ENCODE measurements at regions not wholly inside any gene's neighbourhood (a gene's known extent, or its start where the extent isn't known, plus 50 kb on each side); places are given as distances from the start of the nearest gene placed in this dataset.

DNA sequence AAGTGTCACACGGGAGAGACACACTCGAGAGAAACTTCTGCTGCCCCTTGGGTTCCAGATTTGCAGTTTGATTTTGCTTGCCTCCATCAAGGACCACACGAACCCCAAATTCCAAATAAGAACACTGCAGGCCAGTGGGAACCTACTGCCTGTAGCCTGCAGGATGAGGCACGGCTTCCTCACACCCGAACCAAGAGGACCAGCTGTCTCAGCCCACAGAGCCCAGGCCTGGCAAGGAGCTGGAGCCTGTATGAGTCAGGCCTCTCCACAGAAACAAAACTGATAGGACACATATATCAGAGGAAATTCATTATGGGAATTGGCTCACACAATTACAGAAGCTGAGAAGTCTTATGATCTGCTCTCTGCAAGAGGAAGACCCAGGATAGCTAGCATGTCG is 188.1 kb upstream of the NSMCE3 start:
- intact Hi-C loops (cut with micrococcal nuclease), result no loop called here
- Mint-ChIP-seq H3K4me3 (no peak overlapping the region), H3K27ac (no peak overlapping the region), H3K9me3 (no peaks in the 10 kb centered on the region), H3K36me3 (ENCODE audit: low read depth) (no peaks in the 10 kb centered on the region), H3K27me3 (peaks cover 4% of the 10 kb centered on the region), H3K4me1 (ENCODE audit: low read depth) (no peaks in the 10 kb centered on the region)

DNA sequence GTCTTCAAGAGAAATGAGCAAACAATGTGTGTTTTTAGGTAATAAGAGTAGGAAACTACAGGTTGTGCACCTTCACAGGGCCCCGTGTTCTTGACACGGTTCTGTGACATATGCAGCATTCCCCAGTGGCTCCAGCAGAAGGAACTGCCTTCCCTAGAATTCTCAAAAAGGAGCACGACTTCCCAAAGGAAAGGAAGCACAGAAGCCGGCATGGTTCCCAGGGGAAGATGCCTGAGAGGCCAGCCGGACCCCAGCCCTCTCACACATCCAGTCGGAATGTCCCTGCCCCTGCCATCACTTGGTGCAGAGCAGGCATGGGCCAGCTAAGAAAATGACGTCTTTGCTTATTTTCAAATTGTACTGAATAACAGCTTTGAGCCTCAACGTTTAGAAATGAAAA is 187.3 kb upstream of the NSMCE3 start:
- peaks cover 6% of the 10 kb centered on the region for H3K27me3 Mint-ChIP-seq
- H3K9me3 Mint-ChIP-seq, result no peaks in the 10 kb centered on the region
- no peak overlapping the region for H3K27ac Mint-ChIP-seq
- no peaks in the 10 kb centered on the region for H3K4me1 Mint-ChIP-seq (ENCODE audit: low read depth)
- H3K4me3 Mint-ChIP-seq, result no peak overlapping the region
- intact Hi-C loops (cut with micrococcal nuclease), result no loop called here
- H3K36me3 Mint-ChIP-seq (ENCODE audit: low read depth), result no peaks in the 10 kb centered on the region

DNA sequence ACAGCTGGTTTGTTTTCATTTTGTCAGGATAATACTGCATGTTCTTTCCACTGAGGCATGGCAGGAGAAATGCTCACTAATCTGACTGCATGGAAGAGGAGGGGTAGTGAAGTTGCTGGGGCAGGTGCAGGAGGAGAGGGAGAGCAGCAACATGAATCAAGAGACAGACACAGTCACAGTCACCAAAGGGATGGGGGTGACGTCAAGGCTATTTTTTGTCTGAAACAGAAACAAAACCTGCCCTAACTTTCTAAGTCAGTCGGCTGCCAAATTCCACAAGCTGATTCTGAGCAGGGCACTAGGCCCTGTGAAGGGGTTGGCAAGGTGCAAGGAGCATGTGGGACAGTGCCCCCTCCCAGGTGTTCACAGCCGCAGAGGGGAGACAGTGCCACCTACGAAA is 186.6 kb upstream of the NSMCE3 start:
- intact Hi-C loops (cut with micrococcal nuclease), result no loop called here
- H3K4me3 Mint-ChIP-seq, result no peak overlapping the region
- H3K27me3 Mint-ChIP-seq, result peaks cover 6% of the 10 kb centered on the region
- no peak overlapping the region for H3K27ac Mint-ChIP-seq
- no peaks in the 10 kb centered on the region for H3K9me3 Mint-ChIP-seq
- no peaks in the 10 kb centered on the region for H3K4me1 Mint-ChIP-seq (ENCODE audit: low read depth)
- H3K36me3 Mint-ChIP-seq (ENCODE audit: low read depth), result no peaks in the 10 kb centered on the region

DNA sequence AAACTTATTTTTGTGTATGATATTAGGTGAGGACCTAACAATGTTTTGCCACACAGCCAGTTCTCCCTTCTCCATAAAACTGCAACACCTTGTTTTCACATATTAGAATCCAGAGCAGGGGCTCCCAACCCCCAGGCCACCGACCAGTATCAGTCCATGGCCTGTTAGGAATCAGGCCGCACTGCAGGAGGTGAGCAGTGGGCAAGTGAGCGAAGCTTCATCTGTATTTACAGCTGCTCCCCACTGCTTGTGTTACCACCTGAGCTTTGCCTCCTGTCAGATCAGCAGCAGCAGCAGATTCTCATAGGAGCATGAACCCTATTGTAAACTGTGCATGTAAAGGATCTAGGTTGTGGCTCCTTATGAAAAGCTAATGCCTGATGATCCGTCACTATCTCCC is 185.9 kb upstream of the NSMCE3 start:
- peaks cover 6% of the 10 kb centered on the region for H3K27me3 Mint-ChIP-seq
- no peaks in the 10 kb centered on the region for H3K9me3 Mint-ChIP-seq
- no peak overlapping the region for H3K4me3 Mint-ChIP-seq
- H3K27ac Mint-ChIP-seq, result no peak overlapping the region
- intact Hi-C loops (cut with micrococcal nuclease), result no loop called here
- H3K4me1 Mint-ChIP-seq (ENCODE audit: low read depth), result no peaks in the 10 kb centered on the region
- H3K36me3 Mint-ChIP-seq (ENCODE audit: low read depth), result no peaks in the 10 kb centered on the region

DNA sequence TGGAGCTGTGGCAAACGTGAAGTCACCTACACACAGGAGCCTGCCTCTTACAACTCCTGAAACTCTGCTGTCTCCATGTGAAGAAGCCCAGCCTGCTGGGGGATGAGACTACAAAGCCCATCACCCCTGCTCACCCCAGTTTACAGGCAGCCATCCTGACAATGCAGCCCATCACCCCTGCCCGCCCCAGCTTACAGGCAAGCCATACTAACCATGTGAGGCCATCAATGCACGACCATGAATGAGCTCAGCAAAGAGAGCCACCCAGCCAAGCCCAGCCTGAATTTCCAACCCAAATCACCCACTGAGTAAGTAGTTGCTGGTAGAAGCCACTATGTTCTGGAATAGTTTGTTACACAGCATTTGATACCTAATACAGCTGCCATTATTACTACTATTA is 185.4 kb upstream of the NSMCE3 start:
- Mint-ChIP-seq H3K9me3 (no peaks in the 10 kb centered on the region), H3K27me3 (peaks cover 6% of the 10 kb centered on the region), H3K36me3 (ENCODE audit: low read depth) (no peaks in the 10 kb centered on the region), H3K27ac (no peak overlapping the region), H3K4me3 (no peak overlapping the region), H3K4me1 (ENCODE audit: low read depth) (no peaks in the 10 kb centered on the region)
- intact Hi-C loops (cut with micrococcal nuclease), result no loop called here

DNA sequence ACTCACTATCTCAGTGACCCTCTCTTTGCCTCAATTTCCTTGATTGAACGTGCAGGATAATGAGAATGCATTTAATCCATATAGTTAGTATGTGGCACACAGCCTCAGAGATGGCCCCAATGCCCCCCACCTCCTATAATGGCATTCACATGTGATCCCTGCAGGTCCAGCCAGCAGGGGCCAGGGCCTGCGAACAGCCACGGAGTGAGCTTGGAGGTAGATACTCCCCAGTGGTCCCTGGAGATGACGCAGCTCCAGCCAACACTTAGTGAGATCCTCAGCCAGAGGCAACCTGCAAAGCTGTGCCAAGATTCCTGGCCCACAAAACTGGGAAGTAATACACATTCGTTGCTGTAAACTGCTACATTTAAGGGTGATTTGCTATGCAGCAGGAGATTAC is 184.9 kb upstream of the NSMCE3 start:
- intact Hi-C loops (cut with micrococcal nuclease), result no loop called here
- no peaks in the 10 kb centered on the region for H3K4me1 Mint-ChIP-seq (ENCODE audit: low read depth)
- no peak overlapping the region for H3K4me3 Mint-ChIP-seq
- no peaks in the 10 kb centered on the region for H3K9me3 Mint-ChIP-seq
- H3K27ac Mint-ChIP-seq, result no peak overlapping the region
- peaks cover 6% of the 10 kb centered on the region for H3K27me3 Mint-ChIP-seq
- no peaks in the 10 kb centered on the region for H3K36me3 Mint-ChIP-seq (ENCODE audit: low read depth)

DNA sequence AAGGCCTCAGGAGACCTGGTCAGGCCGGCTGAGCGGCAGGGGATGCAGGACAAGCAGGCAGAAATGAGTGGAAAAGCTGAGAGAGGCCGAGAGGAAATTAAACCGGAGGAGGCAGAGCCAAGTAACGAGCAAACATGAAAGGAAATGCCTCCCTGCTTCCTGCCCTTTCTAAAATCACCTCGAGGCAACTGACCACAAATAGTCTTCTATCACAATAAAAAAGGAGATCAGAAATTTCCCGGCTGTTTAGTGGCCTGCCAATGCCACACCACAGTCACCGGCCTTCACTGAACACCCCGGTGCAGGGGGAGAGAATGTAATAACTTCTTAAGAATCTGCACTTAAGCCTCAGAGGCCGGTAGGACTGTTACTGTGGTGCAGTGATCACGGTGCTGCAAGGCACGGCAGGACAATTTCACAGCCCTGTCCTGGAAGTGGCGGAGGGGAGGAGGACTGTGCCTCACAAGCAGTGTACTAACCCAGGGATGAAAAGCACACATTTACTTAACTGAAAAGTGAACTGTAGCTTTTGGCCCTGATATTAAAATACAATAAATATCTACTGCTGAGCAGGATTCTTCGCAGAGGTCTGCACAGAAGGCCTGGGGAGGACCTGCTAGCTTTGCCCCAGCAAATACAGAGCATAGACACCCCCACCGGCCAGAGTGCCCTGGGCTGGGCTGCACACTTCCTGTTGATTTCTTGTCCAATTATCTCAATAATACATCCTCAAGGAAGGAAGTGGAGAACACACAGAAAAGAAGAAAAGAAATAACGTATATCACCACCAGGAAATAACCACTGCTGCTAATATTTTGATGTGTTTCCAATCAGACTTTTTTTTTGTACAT is 183.5 kb upstream of the NSMCE3 start:
- Mint-ChIP-seq H3K4me1 (ENCODE audit: low read depth) (no peaks in the 10 kb centered on the region), H3K27me3 (peaks cover 6% of the 10 kb centered on the region), H3K27ac (no peak overlapping the region), H3K9me3 (no peaks in the 10 kb centered on the region), H3K4me3 (no peak overlapping the region), H3K36me3 (ENCODE audit: low read depth) (no peaks in the 10 kb centered on the region)
- intact Hi-C loops (cut with micrococcal nuclease), result no loop called here

DNA sequence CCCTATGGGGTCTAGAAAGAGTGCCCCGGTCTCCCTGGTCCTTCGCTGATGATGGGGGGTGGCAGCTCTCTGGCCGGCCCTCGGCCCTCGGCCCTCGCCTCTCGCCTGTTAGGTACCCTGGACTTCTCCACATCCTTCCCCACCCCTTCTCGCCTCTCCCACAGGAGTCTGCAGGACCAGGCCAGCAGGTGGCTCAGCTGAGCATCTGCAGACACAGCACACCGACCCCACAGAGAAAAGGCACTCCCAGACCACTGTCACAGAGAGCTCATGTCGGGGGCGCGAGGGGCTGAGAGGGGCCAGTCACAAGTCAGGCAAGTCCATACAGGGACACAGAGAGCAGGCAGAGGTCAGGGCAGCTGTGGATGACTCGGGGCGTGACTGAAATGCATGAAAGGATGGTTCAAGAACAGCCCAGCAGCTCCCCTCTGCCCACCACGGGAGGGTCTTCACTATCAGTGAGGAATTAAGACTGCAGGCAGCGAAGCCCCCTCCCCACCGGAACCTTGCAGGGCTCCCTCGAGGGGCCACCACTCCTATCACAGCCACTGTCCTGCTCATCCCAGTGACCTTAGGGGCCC is 181.7 kb upstream of the NSMCE3 start:
- Mint-ChIP-seq H3K27me3 (peaks cover 6% of the 10 kb centered on the region), H3K27ac (no peak overlapping the region), H3K36me3 (ENCODE audit: low read depth) (no peaks in the 10 kb centered on the region), H3K4me3 (no peak overlapping the region), H3K4me1 (ENCODE audit: low read depth) (no peaks in the 10 kb centered on the region), H3K9me3 (no peaks in the 10 kb centered on the region)
- intact Hi-C loops (cut with micrococcal nuclease), result no loop called here

DNA sequence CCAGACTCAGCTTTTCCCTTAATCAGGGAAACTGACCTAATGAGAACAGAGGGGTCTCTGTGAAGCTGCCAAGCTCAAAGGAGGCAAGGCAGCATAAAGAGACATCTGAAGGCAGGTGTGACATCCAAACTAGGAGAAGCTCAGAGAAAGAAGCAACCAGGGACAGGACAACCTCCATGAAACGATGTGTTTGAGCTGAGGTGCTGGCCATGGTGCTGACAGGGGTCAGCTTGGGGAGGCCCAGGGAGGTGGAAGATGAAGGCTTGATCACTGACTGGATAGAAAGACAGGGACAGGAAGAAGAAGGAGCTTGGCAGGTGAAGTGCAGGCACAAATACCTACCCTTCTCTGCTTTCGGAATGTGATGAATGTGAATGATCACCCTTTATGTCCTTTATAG is 179.5 kb upstream of the NSMCE3 start:
- no peak overlapping the region for H3K4me3 Mint-ChIP-seq
- no peaks in the 10 kb centered on the region for H3K9me3 Mint-ChIP-seq
- H3K4me1 Mint-ChIP-seq (ENCODE audit: low read depth), result no peaks in the 10 kb centered on the region
- peaks cover 6% of the 10 kb centered on the region for H3K27me3 Mint-ChIP-seq
- intact Hi-C loops (cut with micrococcal nuclease), result no loop called here
- H3K27ac Mint-ChIP-seq, result no peak overlapping the region
- H3K36me3 Mint-ChIP-seq (ENCODE audit: low read depth), result no peaks in the 10 kb centered on the region

DNA sequence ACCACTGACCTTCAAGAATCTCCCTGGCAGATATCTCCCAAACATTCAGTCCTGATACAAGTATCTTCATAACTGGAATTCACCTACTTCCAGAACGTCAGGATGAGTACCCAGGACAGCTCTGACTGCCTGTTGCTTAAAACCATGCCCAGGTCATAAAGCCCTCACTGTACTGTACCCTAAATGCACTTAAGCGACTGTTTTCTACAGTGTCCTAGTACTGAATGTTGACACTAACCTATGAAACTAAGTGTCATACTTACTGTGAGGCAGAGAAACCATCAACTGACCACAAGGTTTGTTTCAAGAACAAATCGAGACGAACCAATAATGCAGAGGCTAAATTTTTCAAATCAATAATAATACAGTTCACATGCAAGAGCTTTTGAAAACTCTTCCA is 178.7 kb upstream of the NSMCE3 start:
- intact Hi-C loops (cut with micrococcal nuclease), result no loop called here
- Mint-ChIP-seq H3K27me3 (peaks cover 6% of the 10 kb centered on the region), H3K4me3 (no peak overlapping the region), H3K4me1 (ENCODE audit: low read depth) (no peaks in the 10 kb centered on the region), H3K9me3 (no peaks in the 10 kb centered on the region), H3K36me3 (ENCODE audit: low read depth) (no peaks in the 10 kb centered on the region), H3K27ac (no peak overlapping the region)

DNA sequence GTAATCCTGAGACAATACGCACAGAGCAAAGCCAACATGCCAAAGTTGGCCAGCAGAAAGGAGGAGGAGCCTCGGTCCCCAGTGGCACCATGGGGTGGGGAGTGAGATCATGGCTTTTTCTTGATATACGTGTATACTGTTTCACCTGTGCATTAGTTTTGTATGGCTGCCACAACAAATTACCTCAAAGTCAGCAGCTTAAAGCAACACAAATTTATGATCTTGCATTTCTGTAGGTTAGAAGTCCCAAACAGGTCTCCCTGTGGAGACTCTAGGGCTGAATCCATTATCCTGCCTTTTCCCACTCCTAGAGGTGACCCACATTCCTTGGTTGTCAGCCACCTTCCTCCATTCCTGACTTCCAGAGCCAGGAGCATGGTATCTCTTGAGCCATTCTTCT is 176.9 kb upstream of the NSMCE3 start:
- H3K4me1 Mint-ChIP-seq (ENCODE audit: low read depth), result no peaks in the 10 kb centered on the region
- H3K27ac Mint-ChIP-seq, result no peak overlapping the region
- no peaks in the 10 kb centered on the region for H3K27me3 Mint-ChIP-seq
- no peaks in the 10 kb centered on the region for H3K36me3 Mint-ChIP-seq (ENCODE audit: low read depth)
- intact Hi-C loops (cut with micrococcal nuclease), result no loop called here
- H3K4me3 Mint-ChIP-seq, result no peak overlapping the region
- no peaks in the 10 kb centered on the region for H3K9me3 Mint-ChIP-seq

DNA sequence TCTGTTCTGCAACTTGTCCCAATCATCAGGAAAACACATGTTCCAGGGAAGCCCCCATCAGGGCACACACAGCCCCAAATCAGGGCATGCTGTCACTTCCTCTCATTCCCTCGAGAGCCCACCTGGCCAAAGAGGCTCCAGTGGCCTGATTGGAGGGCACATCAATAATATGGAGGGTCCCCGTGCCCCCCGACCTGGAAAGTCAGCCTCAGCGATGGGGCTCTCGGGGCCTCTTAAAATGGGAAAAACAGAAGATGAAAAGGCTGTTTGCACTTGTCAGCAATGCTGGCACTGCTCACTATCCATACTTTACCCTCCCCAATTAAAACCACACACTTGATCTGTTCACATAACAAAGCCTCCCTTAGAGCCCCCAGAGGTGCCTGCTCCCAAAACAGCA is 172.9 kb upstream of the NSMCE3 start:
- Mint-ChIP-seq H3K27ac (no peak overlapping the region), H3K4me3 (no peak overlapping the region), H3K9me3 (peaks cover 6% of the 10 kb centered on the region), H3K27me3 (no peaks in the 10 kb centered on the region), H3K36me3 (ENCODE audit: low read depth) (no peaks in the 10 kb centered on the region), H3K4me1 (ENCODE audit: low read depth) (no peaks in the 10 kb centered on the region)
- intact Hi-C loops (cut with micrococcal nuclease), result no loop called here

DNA sequence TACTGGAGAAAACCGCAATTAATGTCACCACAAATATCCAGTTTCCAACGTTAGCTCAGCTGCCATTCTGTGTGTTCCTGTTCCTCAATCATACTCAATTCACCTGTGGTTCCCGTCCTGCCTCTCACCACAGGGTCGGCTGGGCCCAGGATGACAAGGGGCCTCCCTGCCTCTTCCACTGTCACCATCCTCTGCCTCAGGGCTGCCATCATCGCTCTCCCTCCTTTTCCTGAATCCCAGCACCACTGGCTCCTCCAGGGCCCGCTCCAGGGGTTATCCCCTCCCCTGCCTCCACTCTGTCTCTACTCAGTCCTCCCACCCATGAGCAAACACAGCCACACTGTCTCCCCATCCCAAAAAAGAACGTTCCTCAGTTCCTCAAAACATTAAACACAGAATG is 170.9 kb upstream of the NSMCE3 start:
- Mint-ChIP-seq H3K27me3 (no peaks in the 10 kb centered on the region), H3K9me3 (peaks cover 6% of the 10 kb centered on the region), H3K36me3 (ENCODE audit: low read depth) (no peaks in the 10 kb centered on the region), H3K4me1 (ENCODE audit: low read depth) (no peaks in the 10 kb centered on the region), H3K4me3 (no peak overlapping the region), H3K27ac (no peak overlapping the region)
- intact Hi-C loops (cut with micrococcal nuclease), result no loop called here

DNA sequence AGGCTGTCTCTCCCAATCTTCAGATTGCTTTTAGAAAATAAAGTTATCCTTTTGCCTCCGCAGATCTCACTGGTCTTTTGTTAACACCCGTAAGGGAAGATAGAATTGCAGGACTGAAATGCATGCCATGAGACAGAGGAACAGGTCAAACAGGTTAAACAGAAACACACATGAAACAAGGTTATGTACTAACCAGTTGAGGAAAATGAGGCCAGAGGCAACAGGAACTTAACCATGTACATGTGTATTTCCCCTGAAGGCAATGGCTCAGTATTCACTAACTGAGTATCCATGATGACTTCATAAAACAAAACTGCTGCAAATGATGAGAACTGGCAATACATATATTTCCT is 169.1 kb upstream of the NSMCE3 start:
- intact Hi-C loops (cut with micrococcal nuclease), result no loop called here
- H3K27me3 Mint-ChIP-seq, result no peaks in the 10 kb centered on the region
- no peaks in the 10 kb centered on the region for H3K4me1 Mint-ChIP-seq (ENCODE audit: low read depth)
- peaks cover 6% of the 10 kb centered on the region for H3K9me3 Mint-ChIP-seq
- H3K36me3 Mint-ChIP-seq (ENCODE audit: low read depth), result no peaks in the 10 kb centered on the region
- H3K27ac Mint-ChIP-seq, result no peak overlapping the region
- H3K4me3 Mint-ChIP-seq, result no peak overlapping the region
